Activated T-cell treated with anti-CD3 and anti-CD28 coated beads for 1 hour (primary cell): ENCODE measurements at regions not wholly inside any gene's neighbourhood (a gene's known extent, or its start where the extent isn't known, plus 50 kb on each side); places are given as distances from the start of the nearest gene placed in this dataset.
A peak's percentile ranks its signal among the peaks of the same experiment; 100 is the strongest.

Experiments used
- DNase-seq: peaks from one replicate; pipeline ENCODE4 v3.0.0-alpha.2; 2020; ENCODE audit warnings: low read depth

DNA sequence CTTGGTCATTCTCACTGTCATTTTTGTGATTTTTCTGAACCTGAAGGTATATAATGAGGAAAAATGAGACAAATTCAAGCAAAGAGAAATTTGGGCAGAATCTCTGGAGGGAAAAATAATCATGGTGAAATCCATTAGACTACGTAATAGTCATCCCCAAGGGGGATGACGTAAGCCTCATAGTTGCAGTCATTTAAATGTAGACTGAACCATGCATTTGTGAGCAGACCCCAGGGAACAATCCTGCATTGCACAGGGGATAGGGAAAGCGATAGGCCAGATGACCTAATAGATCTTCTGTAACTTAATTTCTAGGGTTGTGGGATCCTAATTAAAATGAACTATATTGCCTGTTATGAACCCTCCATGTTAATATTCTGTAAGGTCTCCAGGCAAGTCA lies 167.4 kb upstream of the C1orf21 start:
- DNase-seq: no peak

DNA sequence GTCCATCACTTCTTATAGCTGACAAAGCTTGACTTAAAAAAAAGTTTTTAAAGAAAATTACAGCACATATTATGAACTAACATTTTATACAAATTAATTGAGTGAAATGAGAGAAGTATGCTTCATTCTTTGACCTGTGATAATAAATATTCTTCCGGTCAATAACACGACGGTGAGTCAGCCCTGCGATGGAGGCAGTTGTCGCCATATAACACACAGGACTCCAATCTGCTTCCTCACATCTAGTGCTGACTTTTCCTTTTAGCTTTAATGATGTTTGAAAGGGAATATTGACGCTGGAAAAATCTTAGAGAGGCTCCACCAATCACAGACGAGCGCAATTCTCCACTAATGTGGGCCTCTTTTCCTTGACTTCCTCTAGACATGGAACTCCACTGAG lies 166.9 kb upstream of the C1orf21 start:
- no peak for DNase-seq

DNA sequence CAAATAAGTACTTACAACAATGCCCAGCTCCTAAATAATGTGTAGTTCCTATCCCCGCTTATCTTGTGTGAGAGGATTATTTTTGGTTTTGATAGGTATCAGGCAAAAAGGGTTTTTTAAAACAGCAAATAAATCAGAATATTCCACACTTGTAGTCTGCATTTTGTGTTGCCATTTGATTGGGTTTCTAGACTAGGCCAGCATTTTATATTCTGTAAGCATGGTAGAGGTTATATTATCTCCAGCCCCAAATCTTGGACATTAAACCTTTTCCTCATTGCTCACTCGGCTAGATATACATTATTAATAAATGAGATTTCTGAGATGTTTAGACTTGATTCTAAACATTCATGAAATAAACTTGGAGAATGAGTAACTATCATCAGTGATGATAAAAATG lies 165.7 kb upstream of the C1orf21 start:
- DNase-seq: no peak

DNA sequence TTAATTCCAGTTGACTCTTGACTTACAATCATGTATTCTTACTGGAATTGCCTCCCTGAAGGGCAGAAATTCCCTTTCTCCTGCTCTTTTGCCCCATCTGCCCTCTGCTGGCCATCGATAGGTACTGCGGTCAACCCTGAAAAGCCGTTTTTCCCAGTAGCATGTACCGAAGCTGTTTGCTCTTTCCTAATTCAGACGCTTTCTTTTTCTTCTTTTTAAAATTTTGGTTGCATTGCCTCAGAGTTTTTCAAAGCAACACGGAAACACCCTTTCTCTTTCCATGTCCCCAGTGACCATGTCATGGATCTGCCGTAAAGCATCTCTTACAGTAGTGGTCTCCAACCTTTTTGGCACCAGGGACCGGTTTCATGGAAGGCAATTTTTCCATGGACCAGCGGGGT lies 164.2 kb upstream of the C1orf21 start:
- peak; percentile 23 for DNase-seq

DNA sequence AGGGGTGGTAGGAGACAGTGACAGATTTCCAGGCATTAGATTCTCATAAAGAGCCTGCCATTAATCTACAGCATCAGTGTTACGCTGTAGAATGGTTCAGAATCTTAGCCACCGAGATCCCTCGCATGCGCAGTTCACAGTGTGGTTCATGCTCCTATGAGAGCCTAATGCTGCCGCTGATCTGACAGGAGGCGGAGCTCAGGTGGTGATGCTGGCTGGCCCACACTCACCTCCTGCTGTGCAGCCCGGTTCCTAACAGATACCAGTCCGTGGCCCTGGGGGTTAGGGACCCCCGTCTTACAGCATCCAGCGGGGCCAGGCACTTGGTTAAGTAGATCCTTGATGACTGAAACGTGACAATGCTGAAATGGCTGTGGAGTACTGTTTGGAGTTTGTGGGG lies 163.6 kb upstream of the C1orf21 start:
- DNase-seq: no peak

DNA sequence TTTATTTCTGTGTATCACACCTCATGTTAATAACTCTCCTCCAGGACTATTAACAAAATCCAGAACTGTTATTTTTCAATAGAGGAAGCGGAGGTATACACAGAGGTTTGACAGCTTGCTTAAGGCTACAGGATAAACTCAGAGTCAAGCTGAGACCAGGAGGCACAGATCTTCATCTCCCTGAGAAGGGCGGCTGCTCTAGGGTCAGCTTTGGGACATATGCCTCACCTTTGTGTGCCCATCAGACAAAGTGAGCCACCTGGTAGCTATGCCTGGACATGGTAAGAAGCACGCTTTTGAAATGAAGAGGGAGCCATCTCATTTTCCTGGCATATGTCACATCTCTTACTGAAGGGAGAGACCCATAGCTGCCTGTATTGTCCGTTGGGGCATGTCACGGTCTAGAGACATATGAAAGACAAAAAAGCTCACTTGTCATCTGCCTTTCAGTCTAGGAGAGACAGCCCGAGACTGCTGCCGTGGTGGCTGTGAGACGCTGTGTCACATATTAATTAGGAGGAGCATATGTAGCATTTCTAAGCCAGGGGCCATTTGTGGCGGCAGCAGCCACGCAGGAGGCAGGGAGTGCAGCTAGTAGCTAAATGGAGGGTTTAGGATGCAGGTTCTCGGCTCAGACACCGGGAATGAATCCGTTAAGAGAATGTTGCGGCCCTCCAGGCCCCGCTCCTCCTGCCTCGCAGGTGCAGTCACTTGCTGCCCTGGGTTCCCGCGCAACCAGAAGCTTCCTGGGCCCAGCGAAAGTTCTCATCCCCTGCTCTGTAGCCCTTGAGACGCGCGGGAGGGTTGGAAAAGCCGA lies 161.3 kb upstream of the C1orf21 start:
- DNase-seq: no peak

DNA sequence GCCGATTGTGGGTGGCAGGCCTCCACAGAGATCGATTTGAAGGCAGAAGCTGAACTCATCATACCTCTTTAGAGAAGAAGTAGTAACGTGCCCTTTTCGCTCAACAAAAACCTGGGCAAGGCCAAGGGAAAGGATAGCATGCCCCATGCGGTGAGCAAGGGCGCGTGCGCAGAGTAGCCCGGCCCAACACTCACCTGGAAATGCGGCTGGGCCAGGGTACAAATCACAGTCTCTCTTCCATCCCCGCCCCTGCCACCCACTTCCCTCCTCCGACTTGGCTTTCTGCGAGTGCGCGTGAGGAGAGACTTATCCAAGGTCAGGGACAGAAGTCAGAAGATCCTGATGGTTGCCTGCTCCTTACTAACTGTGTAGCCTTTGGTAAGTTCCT lies 160.7 kb upstream of the C1orf21 start:
- DNase-seq: no peak

DNA sequence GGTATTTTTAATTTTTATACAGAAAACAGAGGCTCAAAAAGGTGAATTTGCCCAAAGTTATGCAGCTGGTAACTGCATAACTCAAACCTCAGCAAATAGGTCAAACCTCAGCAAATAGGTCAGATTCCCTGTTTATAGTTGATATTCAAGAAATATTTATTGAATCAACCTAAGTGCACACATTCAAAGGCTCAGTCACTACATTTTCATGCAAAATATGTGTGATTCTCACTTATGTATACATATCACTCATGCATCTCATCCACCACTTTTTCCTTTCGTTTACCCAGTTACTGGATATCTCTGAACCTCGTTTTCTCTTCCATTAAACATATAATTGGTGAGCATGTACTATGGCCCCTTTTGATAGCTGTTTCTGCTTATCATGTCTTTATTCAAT lies 158.3 kb upstream of the C1orf21 start:
- no peak for DNase-seq

DNA sequence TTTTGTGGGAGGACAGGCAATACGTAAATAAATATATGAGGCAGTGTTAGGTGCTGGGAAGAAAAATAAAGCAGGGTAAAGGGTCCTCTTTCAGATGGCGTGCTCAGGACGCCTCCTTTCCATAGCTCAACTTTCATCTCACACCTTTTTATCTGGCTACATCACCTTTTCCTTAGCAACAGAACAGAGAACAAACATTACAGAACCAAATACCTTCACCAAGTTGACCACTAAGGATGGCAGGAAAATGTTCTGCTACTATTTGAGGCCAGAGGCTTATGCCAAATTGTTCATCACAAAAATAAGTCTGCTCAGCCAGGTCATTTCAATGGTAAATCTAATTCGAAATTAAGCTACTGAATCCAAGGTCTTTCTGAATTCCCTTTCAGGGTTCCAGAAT lies 149.2 kb upstream of the C1orf21 start:
- no peak for DNase-seq

DNA sequence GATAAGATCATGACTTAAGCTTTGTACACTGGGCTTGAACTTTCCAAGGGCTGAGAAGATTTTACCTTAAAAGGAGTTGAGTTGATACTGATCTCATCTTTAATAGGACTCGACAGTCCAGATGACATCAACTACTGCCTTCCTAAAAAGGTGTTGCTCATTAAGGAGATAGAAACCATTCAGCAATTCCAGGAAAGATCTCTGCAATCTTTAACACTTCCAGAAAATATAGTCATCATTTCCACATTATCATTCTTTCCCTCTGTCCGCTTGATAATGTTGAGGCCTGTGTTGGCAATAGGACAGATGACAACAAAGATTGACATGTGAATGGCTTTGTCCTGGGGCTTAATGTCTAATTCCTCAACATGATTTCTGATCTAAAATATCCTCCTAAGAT lies 145.4 kb upstream of the C1orf21 start:
- no peak for DNase-seq

DNA sequence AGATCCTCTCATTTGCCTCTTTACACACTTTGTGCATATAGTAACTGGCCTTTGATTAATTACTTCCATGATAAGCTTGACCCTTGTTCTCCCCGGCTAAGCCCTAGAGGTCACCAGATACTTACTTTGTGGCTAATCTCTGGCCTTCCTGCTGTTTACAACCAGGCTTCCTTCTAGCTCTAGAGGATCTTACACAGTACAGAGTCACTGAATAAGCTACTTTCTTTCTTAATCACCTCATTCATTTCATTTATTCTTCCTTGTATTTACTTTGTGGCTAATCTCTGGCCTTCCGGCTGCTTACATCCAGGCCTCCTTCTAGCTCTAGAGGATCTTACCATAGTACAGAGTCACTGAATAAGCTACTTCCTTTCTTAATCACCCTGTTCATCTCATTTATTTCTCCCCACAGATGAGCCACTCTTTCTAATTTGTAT lies 144.3 kb upstream of the C1orf21 start:
- DNase-seq: no peak

DNA sequence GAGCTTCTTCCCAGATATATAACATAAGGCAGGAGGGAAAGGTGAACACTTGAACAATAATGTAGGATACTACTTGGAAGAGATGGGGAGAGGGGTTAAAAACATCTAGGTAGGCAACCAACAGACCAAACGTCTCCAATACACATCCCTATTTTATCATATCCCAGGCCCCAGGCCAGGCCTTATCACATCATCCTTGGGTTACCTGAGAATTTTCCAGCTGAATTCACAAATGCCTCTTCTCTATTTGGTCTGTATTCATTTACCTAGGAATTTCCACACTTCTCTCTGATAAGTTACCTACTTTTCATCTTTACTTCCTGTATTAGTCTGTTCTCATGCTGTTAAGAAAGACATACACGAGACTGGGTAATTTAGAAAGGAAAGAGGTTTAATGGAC lies 141.9 kb upstream of the C1orf21 start:
- no peak for DNase-seq

DNA sequence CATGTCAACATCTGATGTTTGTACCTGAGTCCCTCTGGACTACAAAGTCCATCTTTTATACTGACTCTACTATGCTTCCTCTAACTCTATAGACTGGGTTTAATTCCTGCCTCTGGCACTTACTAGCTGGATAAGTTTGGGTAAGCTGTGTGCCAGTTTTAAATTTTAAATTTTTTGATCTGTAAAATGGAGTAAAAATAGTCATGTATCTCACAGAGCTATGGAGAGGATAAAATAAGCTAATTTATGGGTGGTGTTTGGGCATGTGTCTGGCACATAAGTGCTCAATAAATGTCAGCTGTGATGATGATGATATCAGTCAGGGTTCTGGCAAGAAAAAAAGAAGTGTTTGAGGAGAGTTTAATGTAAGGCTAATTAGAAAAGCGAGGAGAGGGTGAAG lies 139.2 kb upstream of the C1orf21 start:
- DNase-seq: no peak

DNA sequence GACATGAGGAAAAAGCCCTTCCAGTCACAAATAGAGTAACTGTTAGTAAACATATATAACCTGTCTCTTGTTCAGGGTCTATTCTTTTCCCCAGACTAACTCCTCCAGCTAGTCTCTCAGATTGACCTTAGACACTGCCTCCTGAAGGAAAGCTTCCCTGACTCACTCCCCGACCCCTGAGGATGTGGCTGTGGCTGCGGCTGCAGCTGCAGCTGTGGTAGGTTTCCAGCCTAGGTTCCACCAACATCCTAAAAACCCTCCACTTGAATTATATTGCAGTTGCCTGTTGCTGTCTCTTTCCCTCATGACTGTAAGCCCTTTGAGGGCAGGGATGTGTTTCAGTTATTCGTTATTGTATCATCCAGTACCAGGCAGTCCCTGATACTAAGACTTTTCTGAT lies 132.9 kb upstream of the C1orf21 start:
- no peak for DNase-seq

DNA sequence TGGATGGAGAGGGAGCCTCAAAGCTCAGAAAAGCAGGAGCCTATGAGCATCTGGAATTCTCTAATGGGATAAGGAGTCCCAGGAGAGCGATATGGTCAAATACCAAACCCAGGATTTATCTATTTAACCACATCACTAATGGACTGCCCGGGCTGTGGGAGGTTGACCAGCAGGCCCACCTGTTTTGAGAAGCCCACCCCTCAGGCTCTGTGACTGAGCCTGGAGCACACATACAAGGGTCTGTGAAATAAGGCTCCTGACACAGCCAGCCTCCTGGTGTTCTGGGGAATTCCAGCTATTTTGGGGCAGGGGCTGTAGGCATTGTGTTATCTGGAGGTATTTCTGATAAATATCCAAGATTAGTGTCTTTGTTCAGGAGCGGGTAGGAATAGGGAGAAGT lies 132.0 kb upstream of the C1orf21 start:
- no peak for DNase-seq

DNA sequence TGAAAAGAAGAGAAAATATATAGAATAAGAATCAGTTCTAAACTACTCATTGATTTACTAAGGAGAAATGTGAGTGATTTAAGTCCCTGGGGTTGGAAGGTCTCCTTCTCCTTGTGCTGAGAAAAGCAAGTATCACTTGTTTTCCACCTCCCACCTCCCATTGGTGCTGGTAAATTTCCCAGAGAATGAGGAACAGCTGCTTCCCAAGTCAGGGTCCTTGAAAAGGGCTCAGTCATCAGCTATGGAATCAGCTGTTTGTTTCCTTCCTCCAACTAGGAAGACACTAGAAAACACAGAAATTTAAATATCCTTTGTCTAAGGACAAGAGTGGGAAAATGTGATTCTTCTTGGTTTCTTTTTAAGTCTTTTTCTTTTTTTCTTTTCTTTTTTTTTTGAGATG lies 131.3 kb upstream of the C1orf21 start:
- no peak for DNase-seq

DNA sequence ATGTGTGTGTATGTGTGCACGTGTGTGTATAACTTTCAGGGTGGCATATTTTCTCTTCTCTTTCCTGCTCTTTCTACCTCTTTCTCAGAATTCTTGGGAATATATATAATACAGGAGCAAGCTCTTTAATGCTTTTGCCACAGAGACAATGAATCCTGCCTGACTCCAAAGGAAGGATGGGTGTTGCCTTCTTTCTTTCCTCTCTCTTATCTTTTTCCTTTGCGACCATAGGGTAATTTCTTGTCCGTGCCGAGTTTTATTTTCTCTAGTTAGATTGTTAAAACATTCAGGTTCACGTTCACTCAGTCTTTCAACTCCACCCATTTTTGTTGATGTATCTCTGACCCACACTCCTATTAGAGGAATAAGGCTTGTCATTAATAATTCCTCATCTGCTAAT lies 129.0 kb upstream of the C1orf21 start:
- no peak for DNase-seq

DNA sequence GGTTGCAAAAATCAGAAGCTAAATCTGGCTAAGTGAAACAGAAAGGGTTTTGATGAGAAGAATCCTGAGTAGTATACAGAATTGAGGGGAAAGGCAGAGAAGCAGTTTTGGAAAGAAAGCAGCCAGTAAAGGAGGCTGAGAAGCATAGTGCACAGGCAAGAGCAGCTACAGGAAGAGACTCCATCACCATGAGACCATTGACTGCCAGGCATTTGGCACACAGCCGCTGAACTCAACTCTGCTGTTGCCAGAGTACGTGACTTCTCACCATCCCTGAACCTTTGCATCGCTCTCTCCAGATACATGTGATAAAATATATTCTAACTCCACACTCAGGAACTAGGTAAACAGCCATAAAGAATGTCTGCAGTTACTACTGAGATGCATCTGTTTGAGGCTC lies 128.3 kb upstream of the C1orf21 start:
- no peak for DNase-seq

DNA sequence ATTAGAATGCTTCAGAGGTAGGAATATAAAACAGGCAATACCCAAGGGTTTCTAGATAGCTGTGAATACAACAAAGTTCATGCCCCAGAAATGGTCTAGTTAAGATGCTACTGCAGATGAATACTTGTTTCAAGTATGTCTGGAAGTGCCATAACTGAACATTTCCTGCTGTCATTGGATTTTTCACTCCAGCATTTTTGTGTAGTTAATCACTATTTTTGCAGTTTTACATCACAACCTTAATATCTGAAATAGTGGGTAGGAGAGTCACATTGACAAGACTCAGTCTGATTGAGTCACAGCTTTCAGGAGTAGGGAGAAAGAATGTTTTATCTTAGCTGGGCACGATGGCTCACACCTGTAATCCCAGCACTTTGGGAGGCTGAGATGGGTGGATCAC lies 126.4 kb upstream of the C1orf21 start:
- no peak for DNase-seq

DNA sequence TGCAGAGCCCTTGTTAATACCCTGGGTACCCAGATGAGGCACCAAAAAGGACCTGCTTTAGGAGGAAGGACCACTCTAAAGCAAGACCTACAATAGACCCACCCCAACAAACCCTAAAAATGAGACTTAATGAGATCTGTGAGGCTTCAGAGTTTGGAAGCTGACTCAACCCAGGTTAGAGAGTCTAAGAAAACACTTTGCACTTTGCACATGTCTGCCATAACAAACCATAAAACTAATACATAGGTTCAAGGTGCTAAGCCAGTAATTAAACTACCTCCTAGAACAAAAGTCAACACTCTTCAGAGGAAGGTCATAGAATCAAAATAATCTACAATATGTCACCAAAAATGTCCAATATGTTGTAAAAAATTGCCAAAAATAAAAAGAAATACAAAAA lies 124.7 kb upstream of the C1orf21 start:
- no peak for DNase-seq

DNA sequence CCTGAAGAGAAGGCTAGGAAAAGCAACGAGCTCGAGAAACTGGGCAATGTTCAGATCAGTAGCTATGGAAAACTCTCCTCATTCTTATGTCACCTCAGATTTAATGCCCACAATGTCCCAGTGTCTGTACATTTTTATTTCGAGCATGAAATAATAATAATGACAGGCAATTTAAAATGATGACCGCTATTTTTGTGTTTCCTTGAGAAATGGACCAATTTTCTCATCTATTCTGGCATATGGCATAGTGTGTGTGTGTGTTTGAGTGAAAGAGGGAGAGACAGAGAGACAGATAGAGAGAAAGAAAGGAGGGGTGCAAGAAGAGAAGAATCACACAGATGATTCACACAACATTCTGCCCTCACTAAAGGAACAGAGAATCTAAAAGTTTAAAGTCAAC lies 119.1 kb upstream of the C1orf21 start:
- no peak for DNase-seq

DNA sequence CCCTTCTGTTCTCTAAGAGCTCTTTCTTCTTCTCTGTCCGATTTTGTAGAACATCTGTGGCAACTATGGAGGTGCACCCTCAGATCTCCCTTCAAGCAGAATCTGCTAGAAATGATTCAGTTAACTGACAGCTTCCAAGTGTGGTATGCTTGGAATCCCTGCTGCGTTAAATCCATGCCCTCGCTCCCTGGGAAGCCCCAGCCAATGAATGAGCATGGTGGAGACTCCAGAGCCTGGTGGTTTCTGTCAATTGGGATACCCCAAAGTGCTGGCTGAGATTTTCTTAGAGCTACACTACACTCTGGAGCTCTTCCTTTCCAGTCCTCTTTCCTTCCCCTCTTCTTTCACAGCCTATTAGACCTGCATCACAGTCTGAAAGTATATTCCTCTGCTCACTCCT lies 116.3 kb upstream of the C1orf21 start:
- no peak for DNase-seq

DNA sequence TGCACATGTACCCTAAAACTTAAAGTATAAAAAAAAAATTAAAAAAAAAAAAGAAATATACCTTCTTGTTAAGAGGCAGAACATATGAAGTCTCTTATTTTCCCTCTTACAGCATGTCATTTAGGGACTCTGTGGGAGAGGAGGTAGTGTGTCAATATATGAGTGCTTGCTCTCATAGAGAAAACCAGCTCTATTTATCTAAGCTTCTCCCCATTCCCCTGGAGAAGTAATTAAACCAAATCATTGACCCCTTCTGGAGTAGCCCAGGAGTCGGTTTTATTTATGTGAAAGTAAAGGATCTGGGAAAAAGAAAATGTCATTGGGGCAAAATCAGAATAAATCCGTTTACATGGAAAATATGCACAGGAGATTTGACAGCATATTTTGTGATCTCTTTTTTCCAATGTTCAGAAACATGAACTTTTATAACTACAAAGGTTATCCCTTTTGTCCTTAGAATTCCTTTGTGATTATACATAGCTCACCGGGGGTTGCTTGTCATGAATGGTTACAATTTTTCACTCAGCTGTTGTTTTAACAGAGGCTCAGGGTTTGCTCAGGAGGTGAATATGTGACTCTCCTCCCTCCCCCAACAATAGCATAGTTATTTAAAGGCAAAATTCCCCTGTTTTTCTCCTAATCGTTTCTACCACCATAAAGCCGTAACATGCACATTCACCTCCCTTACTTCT lies 114.5 kb upstream of the C1orf21 start:
- DNase-seq: no peak

DNA sequence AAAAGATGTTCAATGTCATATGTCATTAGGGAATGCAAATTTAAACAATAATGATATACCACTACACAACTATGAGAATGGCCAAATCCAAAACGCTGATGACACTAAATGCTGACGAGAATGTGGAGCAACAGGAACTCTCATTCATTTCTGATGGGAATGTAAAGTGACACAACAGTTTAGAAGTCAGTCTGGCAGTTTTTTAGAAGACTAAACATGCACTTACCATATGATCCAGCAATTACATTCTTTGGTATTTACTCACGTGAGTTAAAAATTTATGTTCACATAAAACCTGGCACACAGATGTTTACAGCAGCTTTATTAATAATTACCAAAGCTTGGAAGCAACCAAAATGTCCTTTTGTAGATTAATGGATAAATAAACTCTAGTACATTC lies 110.4 kb upstream of the C1orf21 start:
- no peak for DNase-seq
